Stimulated activated CD8-positive, alpha-beta memory T cell treated with anti-CD3 and anti-CD28 coated beads, Interleukin-15, amount 100 ng/mL, for 24 hours (primary cell): ENCODE measurements at regions not wholly inside any gene's neighbourhood (a gene's known extent, or its start where the extent isn't known, plus 50 kb on each side); places are given as distances from the start of the nearest gene placed in this dataset.
"Not testable (repeated sequence)": the region's sequence is repeated elsewhere in the genome, so short reads cannot be mapped to it uniquely, and the experiment has no call there.

Experiments used
- DNase-seq: peaks from one replicate; pipeline ENCODE4 v3.0.0-alpha.2; 2020; ENCODE audit warnings: low read depth

- not testable (repeated sequence) for DNase-seq
Observed at GRCh38 chr2:111316881-111317549, 196.3 kb downstream of the BCL2L11 start.

GRCh38 chr2:111319552-111319951, 198.8 kb downstream of the BCL2L11 start:
- DNase-seq, result not testable (repeated sequence)

GRCh38 chr2:111320264-111320663, 199.6 kb downstream of the BCL2L11 start:
- DNase-seq, result not testable (repeated sequence)

GRCh38 chr2:111320965-111321364, 200.3 kb downstream of the BCL2L11 start:
- not testable (repeated sequence) for DNase-seq

GRCh38 chr2:111323384-111323783, 202.7 kb downstream of the BCL2L11 start:
- DNase-seq, result not testable (repeated sequence)

- not testable (repeated sequence) for DNase-seq
Observed at GRCh38 chr2:111327726-111328125, 207.0 kb downstream of the BCL2L11 start.

GRCh38 chr2:111329309-111329708, 208.6 kb downstream of the BCL2L11 start:
- not testable (repeated sequence) for DNase-seq

- not testable (repeated sequence) for DNase-seq
Observed at GRCh38 chr2:111331099-111331724, 210.5 kb downstream of the BCL2L11 start.

- not testable (repeated sequence) for DNase-seq
Observed at GRCh38 chr2:111335220-111335907, 214.7 kb downstream of the BCL2L11 start.

GRCh38 chr2:111338474-111338873, 217.8 kb downstream of the BCL2L11 start:
- DNase-seq, result not testable (repeated sequence)

- not testable (repeated sequence) for DNase-seq
Observed at GRCh38 chr2:111339476-111339875, 218.8 kb downstream of the BCL2L11 start.

GRCh38 chr2:111344590-111344989, 223.9 kb downstream of the BCL2L11 start:
- DNase-seq, result not testable (repeated sequence)

GRCh38 chr2:111345439-111345838, 224.7 kb downstream of the BCL2L11 start:
- not testable (repeated sequence) for DNase-seq

GRCh38 chr2:111346018-111346930, 225.6 kb downstream of the BCL2L11 start:
- DNase-seq, result not testable (repeated sequence)

GRCh38 chr2:111347695-111348094, 227.0 kb downstream of the BCL2L11 start:
- not testable (repeated sequence) for DNase-seq

GRCh38 chr2:111348316-111348715, 227.6 kb downstream of the BCL2L11 start:
- not testable (repeated sequence) for DNase-seq

GRCh38 chr2:111355022-111355817, 234.5 kb downstream of the BCL2L11 start:
- not testable (repeated sequence) for DNase-seq

- DNase-seq, result not testable (repeated sequence)
Observed at GRCh38 chr2:111355823-111356511, 235.3 kb downstream of the BCL2L11 start.

GRCh38 chr2:111356512-111357031, 235.9 kb downstream of the BCL2L11 start:
- not testable (repeated sequence) for DNase-seq
